Endodermal cell (in vitro differentiated cells): ENCODE measurements at regions not wholly inside any gene's neighbourhood (a gene's known extent, or its start where the extent isn't known, plus 50 kb on each side); places are given as distances from the start of the nearest gene placed in this dataset.

Experiments
- DNase-seq: peaks from one replicate; pipeline ENCODE4 v3.0.0-alpha.2; 2017
- H3K27ac ChIP-seq: 2 replicates; pipeline ENCODE4 v1.5.1; 2013; ENCODE audit warnings: mild to moderate bottlenecking, low read depth, low read length, moderate library complexity
- H3K27me3 ChIP-seq: 2 replicates; pipeline ENCODE4 v1.6.1; 2013; ENCODE audit warnings: mild to moderate bottlenecking, low read length, moderate library complexity; ENCODE audit not compliant: insufficient read depth, control insufficient read depth, poor library complexity, severe bottlenecking
- H3K36me3 ChIP-seq: 2 replicates; pipeline ENCODE4 v1.7.0; 2013; ENCODE audit warnings: mild to moderate bottlenecking, low read length, moderate library complexity; ENCODE audit not compliant: control insufficient read depth, insufficient read depth
- H3K4me1 ChIP-seq: one replicate; pipeline ENCODE4 v1.7.0; 2013; ENCODE audit warnings: low read length; ENCODE audit not compliant: control insufficient read depth, insufficient read depth
- H3K4me3 ChIP-seq: 2 replicates; pipeline ENCODE4 v1.5.1; 2013; ENCODE audit warnings: mild to moderate bottlenecking, low read length, moderate library complexity
- H3K9ac ChIP-seq: 2 replicates; pipeline ENCODE4 v1.6.1; 2013; ENCODE audit warnings: mild to moderate bottlenecking, low read length, moderate library complexity; ENCODE audit not compliant: poor library complexity, severe bottlenecking; ENCODE audit errors: extremely low read depth
- H3K9me3 ChIP-seq: 2 replicates; pipeline ENCODE4 v1.6.1; 2013; ENCODE audit warnings: mild to moderate bottlenecking, low read length, moderate library complexity; ENCODE audit not compliant: control insufficient read depth
- H3K27ac Mint-ChIP-seq: 2 replicates; pipeline ENCODE4 v1.8.0; 2020; ENCODE audit warnings: mixed read lengths
- H3K27me3 Mint-ChIP-seq: 2 replicates; pipeline ENCODE4 v1.8.0; 2021; ENCODE audit warnings: mild to moderate bottlenecking, mixed read lengths; ENCODE audit not compliant: insufficient read depth
- H3K36me3 Mint-ChIP-seq: 2 replicates; pipeline ENCODE4 v1.8.0; 2020; ENCODE audit warnings: low read depth, mixed read lengths
- H3K4me1 Mint-ChIP-seq: 2 replicates; pipeline ENCODE4 v1.8.0; 2020; ENCODE audit warnings: mixed read lengths
- H3K4me3 Mint-ChIP-seq: 2 replicates; pipeline ENCODE4 v1.8.0; 2020; ENCODE audit warnings: mild to moderate bottlenecking, moderate library complexity, mixed read lengths
- H3K9me3 Mint-ChIP-seq: 2 replicates; pipeline ENCODE4 v1.8.0; 2020; ENCODE audit warnings: mild to moderate bottlenecking, mixed read lengths
- WGBS, 2 experiments: methylation state at CpG; one replicate each; pipeline versions ENCODE4 v1.1.5 to v1.1.7; 2013; ENCODE audit warnings: missing lambda C conversion rate in 2 of 2, mixed read lengths in 1 of 2; ENCODE audit not compliant: insufficient coverage in 1 of 2, insufficient read length in 1 of 2; 5-methylcytosine and 5-hydroxymethylcytosine counted together
- TF ChIP-seq, protein P1 (sequence below): fragments of 200-600 bp; sonication (generic); conservative IDR thresholded peaks from 2 replicates; pipeline ENCODE4 v1.5.0; 2021; ENCODE audit warnings: antibody characterized with exemption, mild to moderate bottlenecking

DNA sequence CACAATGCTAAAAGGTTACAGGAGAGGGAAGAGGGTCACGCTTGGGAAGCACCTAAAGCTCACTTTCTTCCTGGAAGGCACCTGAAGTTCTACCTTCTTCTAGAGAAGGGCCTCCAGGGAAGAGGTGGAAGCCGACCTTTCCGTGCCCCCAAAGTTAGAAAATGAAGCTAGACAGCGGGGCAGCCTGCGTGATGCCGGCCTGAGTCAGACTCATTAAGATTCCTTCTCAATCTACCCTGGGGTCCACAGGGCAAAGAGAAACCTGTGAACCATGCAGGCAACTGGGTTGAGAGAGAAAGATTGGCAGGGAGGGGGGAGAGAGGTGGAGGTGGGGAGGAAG is 54.8 kb upstream of the CCDC167 start:
- no peak for DNase-seq
- Histone ChIP-seq H3K9me3 (no peaks in the 10 kb centered on the region), H3K9ac (no peak overlapping the region), H3K4me1 (no peaks in the 10 kb centered on the region), H3K27me3 (no peaks in the 10 kb centered on the region), H3K27ac (no peak overlapping the region), H3K36me3 (no peaks in the 10 kb centered on the region), H3K4me3 (no peak overlapping the region)
- H3K27ac Mint-ChIP-seq = no peak overlapping the region
- TF ChIP-seq, protein P1, sequence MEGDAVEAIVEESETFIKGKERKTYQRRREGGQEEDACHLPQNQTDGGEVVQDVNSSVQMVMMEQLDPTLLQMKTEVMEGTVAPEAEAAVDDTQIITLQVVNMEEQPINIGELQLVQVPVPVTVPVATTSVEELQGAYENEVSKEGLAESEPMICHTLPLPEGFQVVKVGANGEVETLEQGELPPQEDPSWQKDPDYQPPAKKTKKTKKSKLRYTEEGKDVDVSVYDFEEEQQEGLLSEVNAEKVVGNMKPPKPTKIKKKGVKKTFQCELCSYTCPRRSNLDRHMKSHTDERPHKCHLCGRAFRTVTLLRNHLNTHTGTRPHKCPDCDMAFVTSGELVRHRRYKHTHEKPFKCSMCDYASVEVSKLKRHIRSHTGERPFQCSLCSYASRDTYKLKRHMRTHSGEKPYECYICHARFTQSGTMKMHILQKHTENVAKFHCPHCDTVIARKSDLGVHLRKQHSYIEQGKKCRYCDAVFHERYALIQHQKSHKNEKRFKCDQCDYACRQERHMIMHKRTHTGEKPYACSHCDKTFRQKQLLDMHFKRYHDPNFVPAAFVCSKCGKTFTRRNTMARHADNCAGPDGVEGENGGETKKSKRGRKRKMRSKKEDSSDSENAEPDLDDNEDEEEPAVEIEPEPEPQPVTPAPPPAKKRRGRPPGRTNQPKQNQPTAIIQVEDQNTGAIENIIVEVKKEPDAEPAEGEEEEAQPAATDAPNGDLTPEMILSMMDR = no peak
- H3K27me3 Mint-ChIP-seq = peaks cover 16% of the 10 kb centered on the region
- H3K36me3 Mint-ChIP-seq = no peaks in the 10 kb centered on the region
- peaks cover 11% of the 10 kb centered on the region for H3K4me1 Mint-ChIP-seq
- no peaks in the 10 kb centered on the region for H3K9me3 Mint-ChIP-seq
- 74 to 75% methylated on average over 4 to 6 of the region's 6 CpGs for WGBS, 2 experiments
- no peak overlapping the region for H3K4me3 Mint-ChIP-seq

DNA sequence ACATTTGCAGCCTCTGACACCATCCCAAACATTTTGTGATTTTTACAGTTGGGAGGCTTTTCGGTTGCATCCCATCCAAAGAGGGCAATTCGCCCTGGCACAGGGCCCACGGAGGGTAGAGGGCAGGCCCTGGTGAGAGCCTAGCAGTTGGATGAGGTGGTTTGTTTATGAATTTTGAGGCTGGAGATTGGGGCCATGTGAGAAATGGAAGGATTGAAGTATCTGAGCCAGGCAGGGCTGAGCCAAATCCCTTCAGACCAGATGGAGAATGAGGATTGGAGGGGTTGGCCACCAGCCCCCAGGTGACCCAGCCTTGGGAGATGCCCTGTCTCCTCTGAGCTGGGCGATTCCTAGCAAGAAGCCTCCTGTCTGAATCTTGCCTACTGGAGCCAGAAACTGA is 52.6 kb upstream of the CCDC167 start:
- no peak overlapping the region for H3K27ac ChIP-seq
- H3K9me3 Mint-ChIP-seq = no peaks in the 10 kb centered on the region
- no peak overlapping the region for H3K4me3 Mint-ChIP-seq
- no peaks in the 10 kb centered on the region for H3K27me3 ChIP-seq
- TF ChIP-seq, protein P1 = no peak
- H3K4me1 ChIP-seq = no peaks in the 10 kb centered on the region
- DNase-seq = no peak
- 86 to 100% methylated on average over 3 to 4 of the region's 4 CpGs for WGBS, 2 experiments
- H3K27me3 Mint-ChIP-seq = peaks cover 3% of the 10 kb centered on the region
- H3K9ac ChIP-seq = no peak overlapping the region
- H3K36me3 ChIP-seq = no peaks in the 10 kb centered on the region
- H3K9me3 ChIP-seq = no peaks in the 10 kb centered on the region
- H3K36me3 Mint-ChIP-seq = no peaks in the 10 kb centered on the region
- H3K4me3 ChIP-seq = no peak overlapping the region
- no peak overlapping the region for H3K27ac Mint-ChIP-seq
- H3K4me1 Mint-ChIP-seq = peaks cover 6% of the 10 kb centered on the region

DNA sequence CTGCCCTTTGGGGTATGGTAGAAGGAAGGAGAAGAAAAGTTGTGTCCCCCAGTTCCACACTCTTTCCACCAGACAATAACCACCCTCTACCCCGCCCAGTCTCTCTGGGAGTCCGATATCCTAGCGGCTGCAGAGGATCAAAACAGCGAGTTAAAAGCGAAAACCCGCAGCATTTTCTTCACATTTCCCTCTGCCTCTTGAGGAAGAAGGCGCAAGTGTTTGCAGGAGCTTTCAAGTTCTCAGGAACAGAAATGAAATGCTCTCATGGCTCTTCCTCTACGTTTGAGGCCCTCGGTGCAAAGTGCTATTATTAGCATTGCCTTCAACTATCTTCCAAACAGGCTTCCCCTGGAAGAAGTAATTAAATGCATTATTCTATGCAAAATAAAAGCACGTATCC is 52.2 kb upstream of the CCDC167 start:
- Mint-ChIP-seq H3K36me3 (no peaks in the 10 kb centered on the region), H3K27ac (no peak overlapping the region), H3K4me1 (peaks cover 6% of the 10 kb centered on the region), H3K27me3 (peaks cover 3% of the 10 kb centered on the region), H3K4me3 (no peak overlapping the region), H3K9me3 (no peaks in the 10 kb centered on the region)
- Histone ChIP-seq H3K27ac (no peak overlapping the region), H3K36me3 (no peaks in the 10 kb centered on the region), H3K4me3 (no peak overlapping the region), H3K9me3 (no peaks in the 10 kb centered on the region), H3K27me3 (no peaks in the 10 kb centered on the region), H3K4me1 (no peaks in the 10 kb centered on the region), H3K9ac (no peak overlapping the region)
- WGBS, 2 experiments = 92 to 93% methylated on average over 8 to 10 of the region's 10 CpGs
- TF ChIP-seq, protein P1 = no peak
- no peak for DNase-seq
